ENCODE measurements at regions not wholly inside any gene's neighbourhood (a gene's known extent, or its start where the extent isn't known, plus 50 kb on each side); places are given as distances from the start of the nearest gene placed in this dataset.

DNA sequence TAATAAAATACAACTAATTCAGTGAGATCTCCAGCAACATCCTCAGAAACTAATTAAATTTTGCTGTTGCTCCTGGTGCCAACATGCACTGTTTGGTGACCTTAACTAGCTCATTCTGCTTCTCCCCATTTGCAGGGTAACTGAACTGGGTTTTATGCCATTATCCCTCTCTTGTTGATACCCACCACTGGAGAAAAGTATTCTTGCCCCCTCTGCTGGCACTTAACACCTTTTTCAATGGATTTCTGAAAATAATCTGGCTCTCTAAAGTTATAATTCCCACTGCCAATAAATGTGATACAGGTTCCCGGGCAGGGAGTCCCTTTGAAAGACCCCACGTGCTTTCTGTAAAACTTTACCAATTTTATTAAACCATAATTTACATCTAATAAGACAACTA lies 394.3 kb downstream of the OSTF1 start:
- no peak for TF ChIP-seq GATA2 (IDR thresholded peaks at IDR 0.05; ENCODE audit: low read depth, low read length)
- no peak for TF ChIP-seq GATA3 (IDR thresholded peaks at IDR 0.05; ENCODE audit: low read depth, low read length)

All from SH-SY5Y (cell line).